ENCODE measurements at regions not wholly inside any gene's neighbourhood (a gene's known extent, or its start where the extent isn't known, plus 50 kb on each side); places are given as distances from the start of the nearest gene placed in this dataset.
"Not testable (repeated sequence)": the region's sequence is repeated elsewhere in the genome, so short reads cannot be mapped to it uniquely, and the experiment has no call there.

GRCh38 chr2:224119846-224120245, 80.8 kb upstream of the SERPINE2 start:
- H4K5ac ChIP-seq (ENCODE audit: low read length); H2BK15ac ChIP-seq (replicated peaks; ENCODE audit: low read depth); H3K56ac ChIP-seq (ENCODE audit: low read length); H3K4ac ChIP-seq (ENCODE audit: low read depth, low read length); H3K4me1 ChIP-seq (ENCODE audit: control insufficient read depth, low read depth, low read length); H3K4me3 ChIP-seq (ENCODE audit: low read length); H3K36me3 ChIP-seq (ENCODE audit: control insufficient read depth, insufficient read depth, low read length); H3K4me2 ChIP-seq (ENCODE audit: low read length); H2BK120ac ChIP-seq (ENCODE audit: low read depth, low read length); H3K23ac ChIP-seq (ENCODE audit: low read length); H4K8ac ChIP-seq (ENCODE audit: low read depth, low read length); H3K18ac ChIP-seq (ENCODE audit: low read length); H3K27me3 ChIP-seq (ENCODE audit: insufficient read depth, low read length, poor library complexity); H3K79me1 ChIP-seq (ENCODE audit: low read length); H3K79me2 ChIP-seq (ENCODE audit: control insufficient read depth, insufficient read depth, low read length); H3K9ac ChIP-seq (ENCODE audit: low read length); H2BK5ac ChIP-seq (ENCODE audit: low read length); H3K27ac ChIP-seq (ENCODE audit: low read depth, low read length); H2AK5ac ChIP-seq (ENCODE audit: low read length): not testable (repeated sequence)
- DNase-seq = peak; percentile 37
- WGBS (ENCODE audit: extremely low coverage, insufficient coverage, low lambda C conversion rate) = no CpG with 5 or more reads among the region's 1 CpG

GRCh38 chr2:224114428-224114827, 75.3 kb upstream of the SERPINE2 start:
- Histone ChIP-seq H4K8ac (ENCODE audit: low read depth, low read length) (no peak overlapping the region), H2BK120ac (ENCODE audit: low read depth, low read length) (no peak overlapping the region), H3K36me3 (ENCODE audit: control insufficient read depth, insufficient read depth, low read length) (no peaks in the 10 kb centered on the region), H3K4me2 (ENCODE audit: low read length) (no peak overlapping the region), H3K27me3 (ENCODE audit: insufficient read depth, low read length, poor library complexity) (no peaks in the 10 kb centered on the region), H4K5ac (ENCODE audit: low read length) (no peak overlapping the region), H3K18ac (ENCODE audit: low read length) (no peak overlapping the region), H3K4ac (ENCODE audit: low read depth, low read length) (no peak overlapping the region), H3K56ac (ENCODE audit: low read length) (no peak overlapping the region), H3K4me1 (ENCODE audit: control insufficient read depth, low read depth, low read length) (no peaks in the 10 kb centered on the region), H2AK5ac (ENCODE audit: low read length) (no peak overlapping the region), H3K9ac (ENCODE audit: low read length) (no peak overlapping the region), H2BK5ac (ENCODE audit: low read length) (no peak overlapping the region), H3K79me1 (ENCODE audit: low read length) (no peaks in the 10 kb centered on the region), H3K79me2 (ENCODE audit: control insufficient read depth, insufficient read depth, low read length) (no peaks in the 10 kb centered on the region), H3K27ac (ENCODE audit: low read depth, low read length) (no peak overlapping the region), H3K23ac (ENCODE audit: low read length) (no peak overlapping the region), H2BK15ac (replicated peaks; ENCODE audit: low read depth) (no peak overlapping the region), H3K4me3 (ENCODE audit: low read length) (no peak overlapping the region)
- no CpG with 5 or more reads among the region's 2 CpGs for WGBS (ENCODE audit: extremely low coverage, insufficient coverage, low lambda C conversion rate)
- DNase-seq = no peak

GRCh38 chr2:224113930-224114329, 74.8 kb upstream of the SERPINE2 start:
- not testable (repeated sequence) for H3K79me2 ChIP-seq (ENCODE audit: control insufficient read depth, insufficient read depth, low read length)

GRCh38 chr2:224111576-224111975, 72.5 kb upstream of the SERPINE2 start:
- Histone ChIP-seq H3K79me2 (ENCODE audit: control insufficient read depth, insufficient read depth, low read length) (no peaks in the 10 kb centered on the region), H3K56ac (ENCODE audit: low read length) (no peak overlapping the region), H3K36me3 (ENCODE audit: control insufficient read depth, insufficient read depth, low read length) (no peaks in the 10 kb centered on the region), H2BK5ac (ENCODE audit: low read length) (no peak overlapping the region), H3K23ac (ENCODE audit: low read length) (no peak overlapping the region), H4K8ac (ENCODE audit: low read depth, low read length) (no peak overlapping the region), H3K18ac (ENCODE audit: low read length) (no peak overlapping the region), H3K9ac (ENCODE audit: low read length) (no peak overlapping the region), H2BK120ac (ENCODE audit: low read depth, low read length) (no peak overlapping the region), H2BK15ac (replicated peaks; ENCODE audit: low read depth) (no peak overlapping the region), H3K4me2 (ENCODE audit: low read length) (no peak overlapping the region), H3K79me1 (ENCODE audit: low read length) (no peaks in the 10 kb centered on the region), H2AK5ac (ENCODE audit: low read length) (no peak overlapping the region), H3K4me3 (ENCODE audit: low read length) (no peak overlapping the region), H4K5ac (ENCODE audit: low read length) (no peak overlapping the region), H3K27me3 (ENCODE audit: insufficient read depth, low read length, poor library complexity) (no peaks in the 10 kb centered on the region), H3K27ac (ENCODE audit: low read depth, low read length) (no peak overlapping the region), H3K4me1 (ENCODE audit: control insufficient read depth, low read depth, low read length) (no peaks in the 10 kb centered on the region), H3K4ac (ENCODE audit: low read depth, low read length) (no peak overlapping the region)
- DNase-seq = no peak
- WGBS (ENCODE audit: extremely low coverage, insufficient coverage, low lambda C conversion rate) = no CpG with 5 or more reads among the region's 2 CpGs

More at GRCh38 chr2:224113930-224114329, 74.8 kb upstream of the SERPINE2 start:
- H3K18ac ChIP-seq (ENCODE audit: low read length); H3K4me2 ChIP-seq (ENCODE audit: low read length); H4K5ac ChIP-seq (ENCODE audit: low read length); H3K79me1 ChIP-seq (ENCODE audit: low read length); H4K8ac ChIP-seq (ENCODE audit: low read depth, low read length); H3K4me3 ChIP-seq (ENCODE audit: low read length); H3K4me1 ChIP-seq (ENCODE audit: control insufficient read depth, low read depth, low read length); H3K4ac ChIP-seq (ENCODE audit: low read depth, low read length); H3K23ac ChIP-seq (ENCODE audit: low read length); H2BK15ac ChIP-seq (replicated peaks; ENCODE audit: low read depth); H2BK5ac ChIP-seq (ENCODE audit: low read length); H3K27ac ChIP-seq (ENCODE audit: low read depth, low read length); H3K27me3 ChIP-seq (ENCODE audit: insufficient read depth, low read length, poor library complexity); H3K9ac ChIP-seq (ENCODE audit: low read length); H2BK120ac ChIP-seq (ENCODE audit: low read depth, low read length); H3K56ac ChIP-seq (ENCODE audit: low read length); H3K36me3 ChIP-seq (ENCODE audit: control insufficient read depth, insufficient read depth, low read length); H2AK5ac ChIP-seq (ENCODE audit: low read length): not testable (repeated sequence)
- WGBS (ENCODE audit: extremely low coverage, insufficient coverage, low lambda C conversion rate) = no CpG with 5 or more reads among the region's 1 CpG
- DNase-seq = peak; percentile 57

GRCh38 chr2:224110811-224111210, 71.7 kb upstream of the SERPINE2 start:
- Histone ChIP-seq H2BK15ac (replicated peaks; ENCODE audit: low read depth) (no peak overlapping the region), H4K8ac (ENCODE audit: low read depth, low read length) (no peak overlapping the region), H3K4ac (ENCODE audit: low read depth, low read length) (no peak overlapping the region), H3K56ac (ENCODE audit: low read length) (no peak overlapping the region), H3K23ac (ENCODE audit: low read length) (no peak overlapping the region), H3K79me2 (ENCODE audit: control insufficient read depth, insufficient read depth, low read length) (no peaks in the 10 kb centered on the region), H3K27ac (ENCODE audit: low read depth, low read length) (no peak overlapping the region), H4K5ac (ENCODE audit: low read length) (no peak overlapping the region), H2BK5ac (ENCODE audit: low read length) (no peak overlapping the region), H3K9ac (ENCODE audit: low read length) (no peak overlapping the region), H3K36me3 (ENCODE audit: control insufficient read depth, insufficient read depth, low read length) (no peaks in the 10 kb centered on the region), H3K4me3 (ENCODE audit: low read length) (no peak overlapping the region), H3K18ac (ENCODE audit: low read length) (no peak overlapping the region), H2BK120ac (ENCODE audit: low read depth, low read length) (no peak overlapping the region), H3K4me1 (ENCODE audit: control insufficient read depth, low read depth, low read length) (no peaks in the 10 kb centered on the region), H3K79me1 (ENCODE audit: low read length) (no peaks in the 10 kb centered on the region), H2AK5ac (ENCODE audit: low read length) (no peak overlapping the region), H3K4me2 (ENCODE audit: low read length) (no peak overlapping the region), H3K27me3 (ENCODE audit: insufficient read depth, low read length, poor library complexity) (no peaks in the 10 kb centered on the region)
- DNase-seq = no peak
- WGBS (ENCODE audit: extremely low coverage, insufficient coverage, low lambda C conversion rate) = no CpG with 5 or more reads among the region's 6 CpGs

- no peaks in the 10 kb centered on the region for H3K27me3 ChIP-seq (ENCODE audit: insufficient read depth, low read length, poor library complexity)
- no peak overlapping the region for H3K56ac ChIP-seq (ENCODE audit: low read length)
- WGBS (ENCODE audit: extremely low coverage, insufficient coverage, low lambda C conversion rate) = no CpG with 5 or more reads among the region's 6 CpGs
- no peak overlapping the region for H3K4ac ChIP-seq (ENCODE audit: low read depth, low read length)
- no peaks in the 10 kb centered on the region for H3K79me1 ChIP-seq (ENCODE audit: low read length)
- no peak overlapping the region for H2BK15ac ChIP-seq (replicated peaks; ENCODE audit: low read depth)
- H4K8ac ChIP-seq (ENCODE audit: low read depth, low read length) = no peak overlapping the region
- H3K23ac ChIP-seq (ENCODE audit: low read length) = no peak overlapping the region
- no peak overlapping the region for H3K4me3 ChIP-seq (ENCODE audit: low read length)
- no peak overlapping the region for H2BK120ac ChIP-seq (ENCODE audit: low read depth, low read length)
- no peak overlapping the region for H3K9ac ChIP-seq (ENCODE audit: low read length)
- no peaks in the 10 kb centered on the region for H3K36me3 ChIP-seq (ENCODE audit: control insufficient read depth, insufficient read depth, low read length)
- no peak overlapping the region for H3K4me2 ChIP-seq (ENCODE audit: low read length)
- H3K18ac ChIP-seq (ENCODE audit: low read length) = no peak overlapping the region
- H3K79me2 ChIP-seq (ENCODE audit: control insufficient read depth, insufficient read depth, low read length) = no peaks in the 10 kb centered on the region
- no peak for DNase-seq
- H3K4me1 ChIP-seq (ENCODE audit: control insufficient read depth, low read depth, low read length) = no peaks in the 10 kb centered on the region
- H4K5ac ChIP-seq (ENCODE audit: low read length) = peak overlapping the region; percentile 78
- no peak overlapping the region for H3K27ac ChIP-seq (ENCODE audit: low read depth, low read length)
- no peak overlapping the region for H2BK5ac ChIP-seq (ENCODE audit: low read length)
- H2AK5ac ChIP-seq (ENCODE audit: low read length) = no peak overlapping the region
Measured at GRCh38 chr2:224109751-224110150, 70.7 kb upstream of the SERPINE2 start.
